Stomach smooth muscle (tissue), 2 donors: ENCODE measurements at regions not wholly inside any gene's neighbourhood (a gene's known extent, or its start where the extent isn't known, plus 50 kb on each side); places are given as distances from the start of the nearest gene placed in this dataset.
"Not testable (repeated sequence)": the region's sequence is repeated elsewhere in the genome, so short reads cannot be mapped to it uniquely, and the experiment has no call there.

ENCODE experiments used
- H3K27ac ChIP-seq: one replicate; pipeline ENCODE4 v1.7.0; 2013; ENCODE audit warnings: mild to moderate bottlenecking, low read length, inconsistent platforms
- H3K27me3 ChIP-seq, 2 donors: one replicate each; pipeline ENCODE4 v1.7.0; 2013; ENCODE audit warnings: low read length in 2 of 2; ENCODE audit not compliant: insufficient read depth in 2 of 2, control insufficient read depth in 1 of 2
- H3K36me3 ChIP-seq, 2 donors: one replicate each; pipeline ENCODE4 v1.7.0; 2013; ENCODE audit warnings: low read length in 2 of 2; ENCODE audit not compliant: control insufficient read depth in 2 of 2, insufficient read depth in 2 of 2
- H3K4me1 ChIP-seq: one replicate; pipeline ENCODE4 v1.7.0; 2013; ENCODE audit warnings: low read length; ENCODE audit not compliant: control insufficient read depth, insufficient read depth
- H3K4me3 ChIP-seq, 2 donors: one replicate each; pipeline ENCODE4 v1.7.0; 2013; ENCODE audit warnings: low read length in 2 of 2
- H3K9ac ChIP-seq, 2 donors: one replicate each; pipeline ENCODE4 v1.7.0; 2013; ENCODE audit warnings: low read length in 2 of 2, mild to moderate bottlenecking in 1 of 2
- H3K9me3 ChIP-seq, 2 donors: one replicate each; pipeline ENCODE4 v1.7.0; 2013; ENCODE audit warnings: low read length in 2 of 2; ENCODE audit not compliant: control insufficient read depth in 2 of 2
- donor health status: healthy.
- donor health status: Pancreatic carcinoma.

- Histone ChIP-seq H3K9ac (no peak overlapping the region), H3K36me3 (no peaks in the 10 kb centered on the region), H3K4me1 (no peaks in the 10 kb centered on the region)
These were observed 127.1 kb downstream of the KIF4B start for GRCh38 chr5:155140646-155141045.

GRCh38 chr5:155144956-155145355 lies 131.4 kb downstream of the KIF4B start:
- Histone ChIP-seq H3K9me3 (no peaks in the 10 kb centered on the region), H3K9ac (no peak overlapping the region), H3K27ac (no peak overlapping the region), H3K4me3 (no peak overlapping the region), H3K36me3 (no peaks in the 10 kb centered on the region), H3K27me3 (no peaks in the 10 kb centered on the region), H3K4me1 (no peaks in the 10 kb centered on the region)

More at GRCh38 chr5:155140646-155141045, 127.1 kb downstream of the KIF4B start:
- Histone ChIP-seq H3K27me3 (peaks cover 0 to 4% of the 10 kb centered on the region in 2 donors), H3K27ac (no peak overlapping the region), H3K4me3 (no peak overlapping the region), H3K9me3 (no peaks in the 10 kb centered on the region)

GRCh38 chr5:155147222-155147621 lies 133.7 kb downstream of the KIF4B start:
- H3K4me3 ChIP-seq, result no peak overlapping the region
- H3K9ac ChIP-seq, result no peak overlapping the region
- H3K36me3 ChIP-seq, result no peaks in the 10 kb centered on the region
- no peak overlapping the region for H3K27ac ChIP-seq
- H3K4me1 ChIP-seq, result no peaks in the 10 kb centered on the region
- H3K9me3 ChIP-seq, result no peaks in the 10 kb centered on the region
- H3K27me3 ChIP-seq, result no peaks in the 10 kb centered on the region

GRCh38 chr5:155148694-155149093 lies 135.1 kb downstream of the KIF4B start:
- H3K9me3 ChIP-seq, result no peaks in the 10 kb centered on the region
- no peaks in the 10 kb centered on the region for H3K36me3 ChIP-seq
- no peak overlapping the region for H3K27ac ChIP-seq
- H3K4me3 ChIP-seq, result no peak overlapping the region
- H3K4me1 ChIP-seq, result no peaks in the 10 kb centered on the region
- no peak overlapping the region for H3K9ac ChIP-seq
- no peaks in the 10 kb centered on the region for H3K27me3 ChIP-seq

GRCh38 chr5:155150012-155150411 lies 136.5 kb downstream of the KIF4B start:
- Histone ChIP-seq H3K4me3 (no peak overlapping the region), H3K27ac (no peak overlapping the region), H3K36me3 (no peaks in the 10 kb centered on the region), H3K9ac (no peak overlapping the region), H3K4me1 (no peaks in the 10 kb centered on the region), H3K9me3 (no peaks in the 10 kb centered on the region), H3K27me3 (no peaks in the 10 kb centered on the region)

- H3K9ac ChIP-seq, result no peak overlapping the region
- H3K9me3 ChIP-seq, result no peaks in the 10 kb centered on the region
- no peaks in the 10 kb centered on the region for H3K27me3 ChIP-seq
- H3K36me3 ChIP-seq, result no peaks in the 10 kb centered on the region
- no peaks in the 10 kb centered on the region for H3K4me1 ChIP-seq
- H3K4me3 ChIP-seq, result no peak overlapping the region
- H3K27ac ChIP-seq, result no peak overlapping the region
These were observed 141.4 kb downstream of the KIF4B start for GRCh38 chr5:155154973-155155372.

GRCh38 chr5:155163084-155163483 lies 149.5 kb downstream of the KIF4B start:
- not testable (repeated sequence) for H3K4me1 ChIP-seq

GRCh38 chr5:155167736-155168135 lies 154.2 kb downstream of the KIF4B start:
- H3K36me3 ChIP-seq, result no peaks in the 10 kb centered on the region
- H3K9me3 ChIP-seq, result no peaks in the 10 kb centered on the region
- H3K9ac ChIP-seq, result no peak overlapping the region
- no peak overlapping the region for H3K4me3 ChIP-seq
- no peaks in the 10 kb centered on the region for H3K4me1 ChIP-seq
- no peaks in the 10 kb centered on the region for H3K27me3 ChIP-seq
- no peak overlapping the region for H3K27ac ChIP-seq

More at GRCh38 chr5:155163084-155163483, 149.5 kb downstream of the KIF4B start:
- not testable (repeated sequence) for H3K27me3 ChIP-seq, H3K27ac ChIP-seq, H3K9me3 ChIP-seq, H3K9ac ChIP-seq, H3K36me3 ChIP-seq, H3K4me3 ChIP-seq

GRCh38 chr5:155181542-155181941 lies 168.0 kb downstream of the KIF4B start:
- Histone ChIP-seq H3K27me3 (no peaks in the 10 kb centered on the region), H3K9ac (no peak overlapping the region), H3K36me3 (no peaks in the 10 kb centered on the region), H3K4me1 (no peaks in the 10 kb centered on the region), H3K4me3 (no peak overlapping the region), H3K9me3 (peaks cover 0 to 4% of the 10 kb centered on the region in 2 donors), H3K27ac (no peak overlapping the region)

GRCh38 chr5:155189476-155189875 lies 175.9 kb downstream of the KIF4B start:
- Histone ChIP-seq H3K27ac (no peak overlapping the region), H3K36me3 (no peaks in the 10 kb centered on the region), H3K4me3 (no peak overlapping the region), H3K9me3 (peaks cover 0 to 3% of the 10 kb centered on the region in 2 donors), H3K27me3 (no peaks in the 10 kb centered on the region), H3K4me1 (no peaks in the 10 kb centered on the region), H3K9ac (no peak overlapping the region)

GRCh38 chr5:155189981-155190380 lies 176.4 kb downstream of the KIF4B start:
- Histone ChIP-seq H3K4me1 (no peaks in the 10 kb centered on the region), H3K9ac (no peak overlapping the region), H3K36me3 (no peaks in the 10 kb centered on the region), H3K27ac (no peak overlapping the region), H3K27me3 (no peaks in the 10 kb centered on the region), H3K4me3 (no peak overlapping the region), H3K9me3 (peaks cover 0 to 7% of the 10 kb centered on the region in 2 donors)
